ENCODE measurements at regions not wholly inside any gene's neighbourhood (a gene's known extent, or its start where the extent isn't known, plus 50 kb on each side); places are given as distances from the start of the nearest gene placed in this dataset.

- TF ChIP-seq EP300 (IDR thresholded peaks at IDR 0.05), result no peak
- TF ChIP-seq, protein P1, sequence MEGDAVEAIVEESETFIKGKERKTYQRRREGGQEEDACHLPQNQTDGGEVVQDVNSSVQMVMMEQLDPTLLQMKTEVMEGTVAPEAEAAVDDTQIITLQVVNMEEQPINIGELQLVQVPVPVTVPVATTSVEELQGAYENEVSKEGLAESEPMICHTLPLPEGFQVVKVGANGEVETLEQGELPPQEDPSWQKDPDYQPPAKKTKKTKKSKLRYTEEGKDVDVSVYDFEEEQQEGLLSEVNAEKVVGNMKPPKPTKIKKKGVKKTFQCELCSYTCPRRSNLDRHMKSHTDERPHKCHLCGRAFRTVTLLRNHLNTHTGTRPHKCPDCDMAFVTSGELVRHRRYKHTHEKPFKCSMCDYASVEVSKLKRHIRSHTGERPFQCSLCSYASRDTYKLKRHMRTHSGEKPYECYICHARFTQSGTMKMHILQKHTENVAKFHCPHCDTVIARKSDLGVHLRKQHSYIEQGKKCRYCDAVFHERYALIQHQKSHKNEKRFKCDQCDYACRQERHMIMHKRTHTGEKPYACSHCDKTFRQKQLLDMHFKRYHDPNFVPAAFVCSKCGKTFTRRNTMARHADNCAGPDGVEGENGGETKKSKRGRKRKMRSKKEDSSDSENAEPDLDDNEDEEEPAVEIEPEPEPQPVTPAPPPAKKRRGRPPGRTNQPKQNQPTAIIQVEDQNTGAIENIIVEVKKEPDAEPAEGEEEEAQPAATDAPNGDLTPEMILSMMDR (IDR thresholded peaks at IDR 0.05), result no peak
Observed at GRCh38 chr6:169121013-169121412, 132.6 kb downstream of the THBS2 start.

All from tibial nerve (tissue), 4 donors.